Tongue (tissue), 1 donor: ENCODE measurements at regions not wholly inside any gene's neighbourhood (a gene's known extent, or its start where the extent isn't known, plus 50 kb on each side); places are given as distances from the start of the nearest gene placed in this dataset.
"Not testable (repeated sequence)": the region's sequence is repeated elsewhere in the genome, so short reads cannot be mapped to it uniquely, and the experiment has no call there.

Experiments used
- DNase-seq: peaks from one replicate; pipeline ENCODE4 v3.0.0-alpha.2; 2015

GRCh38 chr11:69887330-69887729, 68.1 kb upstream of the FGF3 start:
- no peak for DNase-seq

GRCh38 chr11:69887841-69888427, 68.7 kb upstream of the FGF3 start:
- no peak for DNase-seq

GRCh38 chr11:69888483-69889181, 69.4 kb upstream of the FGF3 start:
- DNase-seq, result peak; percentile 82

- DNase-seq, result no peak
Measured at GRCh38 chr11:69889400-69890318, 70.4 kb upstream of the FGF3 start.

- no peak for DNase-seq
Measured at GRCh38 chr11:69890476-69890875, 71.3 kb upstream of the FGF3 start.

DNA sequence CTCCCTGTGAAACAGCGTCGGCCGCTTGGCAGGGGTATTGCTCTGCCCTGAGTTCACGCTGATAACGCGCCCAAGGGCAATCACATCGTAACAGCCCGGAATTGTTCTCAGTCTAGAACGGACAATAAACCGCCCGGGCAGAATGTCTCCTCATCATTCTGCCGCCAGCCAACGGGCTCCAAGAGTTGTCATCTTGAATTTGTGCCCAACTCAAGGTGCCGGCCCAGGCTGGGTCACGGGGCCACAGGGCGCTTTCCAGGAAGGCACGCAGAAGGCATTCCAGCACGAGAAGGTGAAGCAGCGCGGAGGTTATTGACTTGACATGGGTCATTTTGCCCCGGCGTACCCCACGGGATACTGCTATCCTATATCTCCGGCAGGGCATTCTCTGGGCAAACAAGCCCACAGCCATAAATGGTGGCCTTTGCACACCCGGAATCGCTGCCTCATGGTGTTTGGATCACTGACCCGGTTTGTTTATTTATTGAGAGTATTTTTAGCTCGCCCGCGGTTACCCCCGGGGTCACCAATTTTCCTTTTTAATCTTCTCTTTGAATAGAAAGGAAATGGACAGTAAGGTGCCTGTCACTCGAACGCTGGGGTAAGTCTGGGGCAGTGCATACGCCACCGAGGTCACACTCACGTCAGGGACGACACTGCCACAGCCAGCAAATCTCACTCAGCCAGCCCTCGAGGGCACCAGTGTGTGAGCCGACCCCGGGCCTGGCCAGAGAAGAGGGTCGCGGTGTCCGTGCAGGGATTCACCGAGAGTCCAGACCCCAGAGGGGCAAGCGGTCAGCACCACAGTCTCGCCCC, 72.4 kb upstream of the FGF3 start:
- DNase-seq, result no peak

DNA sequence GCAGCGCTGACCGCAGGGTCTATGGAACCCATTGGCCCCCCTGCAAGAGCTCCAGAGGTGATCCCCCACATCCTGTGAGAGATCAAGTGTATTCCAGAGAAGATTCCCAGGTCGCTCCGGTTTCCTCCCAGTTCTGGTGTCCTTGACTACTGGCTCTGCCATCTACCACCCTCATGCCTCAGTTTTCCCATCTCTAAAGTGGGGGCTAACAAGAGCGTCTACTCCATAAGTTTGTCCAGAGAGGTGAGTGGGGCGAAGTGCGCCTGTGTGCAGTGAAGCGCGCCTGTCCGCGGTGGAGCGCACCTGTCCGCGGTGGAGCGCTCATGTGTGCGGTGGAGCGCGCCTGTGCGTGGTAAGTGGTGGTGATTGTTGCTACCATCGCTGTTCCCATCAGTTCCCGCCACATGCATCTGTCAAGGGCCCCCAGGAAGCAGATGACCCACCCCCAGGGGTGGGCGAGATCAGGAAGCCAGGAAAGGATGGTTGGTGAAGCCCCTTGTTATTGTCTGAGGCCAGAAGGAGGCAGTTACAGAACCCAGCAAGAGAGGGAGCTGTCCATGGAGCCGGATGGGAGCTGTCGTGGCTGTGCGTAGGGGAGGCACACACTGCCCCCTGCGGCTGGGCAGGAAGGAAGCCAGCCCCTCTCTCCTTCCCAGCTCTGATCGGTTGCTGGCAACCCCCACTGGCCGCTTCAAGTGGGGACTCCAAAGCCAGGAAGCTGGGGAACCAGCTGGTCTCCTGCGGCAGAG, 73.2 kb upstream of the FGF3 start:
- no peak for DNase-seq

DNA sequence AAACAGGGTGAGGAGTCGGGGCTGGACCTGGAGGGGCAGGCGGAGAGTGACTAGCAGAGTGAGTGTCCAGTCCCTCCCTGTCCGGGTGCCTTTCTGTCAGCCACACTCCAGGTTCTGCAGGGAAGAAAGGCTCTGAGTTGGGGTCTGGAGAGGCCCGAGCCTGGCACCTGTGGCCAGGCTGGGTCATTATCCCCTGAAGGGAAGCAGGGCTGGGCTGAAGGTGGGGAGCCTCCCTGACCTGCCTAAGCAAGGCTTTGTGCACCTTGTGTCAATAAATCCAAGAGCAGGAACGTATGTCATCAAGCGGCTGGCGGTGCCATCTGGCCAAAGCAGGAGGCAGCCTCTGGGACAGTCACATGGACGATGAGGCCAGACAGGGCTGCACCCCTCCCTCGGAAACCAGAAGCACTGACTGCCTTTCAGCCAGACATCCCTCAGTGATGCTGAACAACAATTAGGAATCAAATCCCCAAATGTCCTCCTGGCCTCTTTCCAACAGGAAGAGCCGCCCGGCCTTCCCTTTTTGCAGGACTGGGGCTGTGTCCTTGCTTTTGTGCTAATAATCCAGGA, 73.9 kb upstream of the FGF3 start:
- DNase-seq, result peak; percentile 31

- DNase-seq, result no peak
Measured at GRCh38 chr11:69893631-69894030, 74.4 kb upstream of the FGF3 start.

GRCh38 chr11:69894181-69894611, 75.0 kb upstream of the FGF3 start:
- no peak for DNase-seq

DNA sequence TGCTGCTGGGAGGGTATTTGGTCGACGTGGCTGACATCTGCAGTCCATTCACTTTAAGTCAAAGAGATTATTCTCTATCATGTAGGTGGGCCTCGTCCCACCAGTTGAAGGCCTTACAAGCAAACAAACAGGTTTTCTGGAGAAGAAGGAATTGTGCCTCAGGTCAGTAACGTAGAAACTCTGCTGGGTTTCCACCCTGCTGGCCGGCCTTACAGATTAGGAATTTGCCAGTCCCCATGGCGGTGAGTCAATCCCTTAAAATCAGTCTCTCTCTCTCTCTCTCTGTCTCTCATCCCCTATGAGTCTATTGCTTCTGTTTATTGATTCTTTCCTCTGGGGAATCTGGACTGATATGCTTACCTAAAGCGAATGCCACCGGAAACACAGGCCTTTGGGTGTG, 75.4 kb upstream of the FGF3 start:
- DNase-seq, result no peak

DNA sequence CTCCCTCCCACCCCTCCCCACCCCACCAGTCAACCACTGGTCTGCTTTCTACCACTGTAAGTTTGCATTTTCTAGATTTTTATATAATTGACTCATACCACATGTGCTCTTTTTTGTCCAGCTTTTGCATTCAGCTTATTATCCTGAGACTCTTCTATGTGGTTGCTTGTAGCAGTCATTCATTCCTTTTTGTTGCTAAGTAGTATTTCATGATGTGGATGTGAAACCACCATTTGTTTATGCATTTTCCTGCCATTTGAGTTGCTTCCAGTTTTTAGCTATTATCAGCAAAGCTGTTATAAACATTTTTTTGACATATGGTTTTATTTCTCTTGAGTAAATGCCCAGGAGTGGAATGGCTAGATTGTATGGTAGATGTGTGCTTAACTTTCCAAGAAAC, 77.0 kb upstream of the FGF3 start:
- DNase-seq, result no peak

GRCh38 chr11:69898123-69898522, 78.9 kb upstream of the FGF3 start:
- no peak for DNase-seq

- no peak for DNase-seq
Measured at GRCh38 chr11:69899957-69900821, 81.0 kb upstream of the FGF3 start.

- DNase-seq, result not testable (repeated sequence)
Measured at GRCh38 chr11:69900822-69901302, 81.6 kb upstream of the FGF3 start.

- DNase-seq, result no peak
Measured at GRCh38 chr11:69902337-69902736, 83.1 kb upstream of the FGF3 start.

DNA sequence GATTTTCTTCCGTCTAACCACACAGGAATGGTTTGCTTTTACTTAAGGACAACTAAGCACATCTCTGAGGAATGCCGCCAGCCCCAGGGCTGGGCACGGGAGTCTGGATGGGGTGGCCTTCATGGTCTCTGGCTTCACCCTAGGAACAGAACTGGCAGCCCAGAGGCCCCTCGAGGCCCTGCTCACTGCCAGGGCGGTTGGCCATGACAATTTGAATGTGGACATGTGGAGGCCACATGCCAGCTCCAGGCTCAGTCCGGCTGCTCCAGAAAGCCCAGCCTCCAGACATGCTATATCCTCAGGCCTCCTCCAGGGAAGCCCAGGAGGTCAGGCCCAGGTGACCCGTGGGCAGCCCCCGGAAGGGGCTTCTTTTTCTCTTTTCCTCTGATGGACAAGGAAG, 84.0 kb upstream of the FGF3 start:
- DNase-seq, result no peak

GRCh38 chr11:69904161-69904973, 85.2 kb upstream of the FGF3 start:
- no peak for DNase-seq

- DNase-seq, result no peak
Measured at GRCh38 chr11:69904974-69905535, 85.8 kb upstream of the FGF3 start.
